ENCODE measurements at regions not wholly inside any gene's neighbourhood (a gene's known extent, or its start where the extent isn't known, plus 50 kb on each side); places are given as distances from the start of the nearest gene placed in this dataset.
A peak's percentile ranks its signal among the peaks of the same experiment; 100 is the strongest.

DNA sequence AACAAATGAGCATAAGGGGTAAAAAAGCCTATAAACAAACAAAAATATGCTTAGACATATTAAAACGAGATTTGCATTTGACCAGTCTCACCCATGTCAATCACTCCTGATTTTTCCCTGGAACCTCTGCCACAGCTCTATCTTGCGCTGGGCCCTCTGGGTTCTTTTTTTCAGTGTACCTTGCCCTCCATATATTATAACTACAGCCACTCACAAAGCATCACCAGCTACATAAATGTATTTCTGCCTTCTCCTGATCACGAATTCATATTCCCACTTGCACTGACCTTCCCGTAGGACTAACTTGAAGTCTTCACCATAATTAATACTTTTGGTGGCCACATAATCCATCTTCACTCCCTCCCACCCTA, 395.6 kb upstream of the ROBO2 start:
- no peak for TF ChIP-seq CTCF (conservative IDR thresholded peaks at IDR 0.05; ENCODE audit: low read depth, low read length)
- H3K4me3 ChIP-seq (ENCODE audit: low read length) = no peak overlapping the region
- no peak for DNase-seq (ENCODE audit: low read depth)

- no peak overlapping the region for H3K4me3 ChIP-seq (ENCODE audit: low read length)
- TF ChIP-seq CTCF (conservative IDR thresholded peaks at IDR 0.05; ENCODE audit: low read depth, low read length) = no peak
- no peak for DNase-seq (ENCODE audit: low read depth)
These were observed 394.2 kb upstream of the ROBO2 start for GRCh38 chr3:76645724-76646123.

DNA sequence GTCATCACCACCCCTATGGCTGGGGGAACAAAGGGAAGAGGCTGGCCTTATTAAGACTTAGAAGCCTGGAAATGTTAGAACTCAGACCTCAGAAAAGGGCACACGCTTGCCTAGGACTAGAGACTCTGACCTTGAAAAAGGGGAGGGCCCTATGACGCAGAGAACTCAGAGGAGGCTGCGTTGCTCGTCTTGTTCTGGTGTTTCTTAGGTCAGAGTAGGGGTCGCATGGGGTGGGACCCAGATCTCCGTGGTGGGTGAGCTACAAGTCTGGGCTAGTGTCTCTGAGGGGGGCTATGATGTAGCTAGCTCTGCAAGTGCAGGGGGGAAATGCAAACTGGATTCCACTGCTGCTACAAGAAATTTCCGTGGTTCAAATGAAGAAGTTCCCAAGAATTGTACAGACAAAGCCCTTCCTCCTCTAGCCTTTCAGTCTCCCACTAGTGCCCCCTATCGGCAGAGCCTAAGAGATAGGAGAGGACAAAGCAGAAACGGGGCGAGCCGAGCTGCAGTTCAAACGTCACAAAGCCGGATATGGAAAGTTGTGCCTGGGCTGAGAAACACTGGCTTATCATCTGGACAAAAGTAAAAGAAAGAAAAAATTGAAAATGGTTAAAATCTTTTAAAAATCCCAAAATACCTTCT, 392.9 kb upstream of the ROBO2 start:
- H3K4me3 ChIP-seq (ENCODE audit: low read length) = no peak overlapping the region
- DNase-seq (ENCODE audit: low read depth) = no peak
- TF ChIP-seq CTCF (conservative IDR thresholded peaks at IDR 0.05; ENCODE audit: low read depth, low read length) = peak; percentile 20

GRCh38 chr3:76651784-76652183, 388.1 kb upstream of the ROBO2 start:
- no peak for DNase-seq (ENCODE audit: low read depth)
- no peak overlapping the region for H3K4me3 ChIP-seq (ENCODE audit: low read length)
- no peak for TF ChIP-seq CTCF (conservative IDR thresholded peaks at IDR 0.05; ENCODE audit: low read depth, low read length)

GRCh38 chr3:76652524-76652923, 387.4 kb upstream of the ROBO2 start:
- TF ChIP-seq CTCF (conservative IDR thresholded peaks at IDR 0.05; ENCODE audit: low read depth, low read length) = no peak
- no peak overlapping the region for H3K4me3 ChIP-seq (ENCODE audit: low read length)
- no peak for DNase-seq (ENCODE audit: low read depth)

- no peak for DNase-seq (ENCODE audit: low read depth)
- H3K4me3 ChIP-seq (ENCODE audit: low read length) = no peak overlapping the region
- TF ChIP-seq CTCF (conservative IDR thresholded peaks at IDR 0.05; ENCODE audit: low read depth, low read length) = no peak
These were observed 386.2 kb upstream of the ROBO2 start for GRCh38 chr3:76653640-76654251.

- no peak overlapping the region for H3K4me3 ChIP-seq (ENCODE audit: low read length)
- no peak for DNase-seq (ENCODE audit: low read depth)
- TF ChIP-seq CTCF (conservative IDR thresholded peaks at IDR 0.05; ENCODE audit: low read depth, low read length) = no peak
These were observed 383.3 kb upstream of the ROBO2 start for GRCh38 chr3:76656531-76657070.
